Spinal cord (tissue), 9 donors: ENCODE measurements at regions not wholly inside any gene's neighbourhood (a gene's known extent, or its start where the extent isn't known, plus 50 kb on each side); places are given as distances from the start of the nearest gene placed in this dataset.

ENCODE experiments used
- DNase-seq, 6 donors: peaks; one replicate each; pipeline versions ENCODE4 v3.0.0 to v3.0.0-alpha.2; 2013 to 2015; ENCODE audit warnings: low spot score in 6 of 6, low read depth in 4 of 6
- H3K27ac ChIP-seq: one replicate; pipeline ENCODE4 v1.5.1; 2013; ENCODE audit warnings: low read depth, low read length, control low read depth
- H3K27me3 ChIP-seq: one replicate; pipeline ENCODE4 v1.6.1; 2013; ENCODE audit warnings: low read length; ENCODE audit not compliant: control insufficient read depth, insufficient read depth
- H3K36me3 ChIP-seq: one replicate; pipeline ENCODE4 v1.6.1; 2013; ENCODE audit warnings: low read length; ENCODE audit not compliant: control insufficient read depth, insufficient read depth
- H3K4me1 ChIP-seq: one replicate; pipeline ENCODE4 v1.6.1; 2013; ENCODE audit warnings: low read length; ENCODE audit not compliant: control insufficient read depth, insufficient read depth
- H3K4me3 ChIP-seq: one replicate; pipeline ENCODE4 v1.5.1; 2013; ENCODE audit warnings: low read depth, low read length, control low read depth
- H3K9me3 ChIP-seq: one replicate; pipeline ENCODE4 v1.6.1; 2013; ENCODE audit warnings: low read length; ENCODE audit not compliant: control insufficient read depth, insufficient read depth
- WGBS: methylation state at CpG from one replicate; pipeline ENCODE4 v1.1.5; 2013; ENCODE audit warnings: missing lambda C conversion rate; ENCODE audit not compliant: insufficient coverage; 5-methylcytosine and 5-hydroxymethylcytosine counted together
- donor health status: healthy.

DNA sequence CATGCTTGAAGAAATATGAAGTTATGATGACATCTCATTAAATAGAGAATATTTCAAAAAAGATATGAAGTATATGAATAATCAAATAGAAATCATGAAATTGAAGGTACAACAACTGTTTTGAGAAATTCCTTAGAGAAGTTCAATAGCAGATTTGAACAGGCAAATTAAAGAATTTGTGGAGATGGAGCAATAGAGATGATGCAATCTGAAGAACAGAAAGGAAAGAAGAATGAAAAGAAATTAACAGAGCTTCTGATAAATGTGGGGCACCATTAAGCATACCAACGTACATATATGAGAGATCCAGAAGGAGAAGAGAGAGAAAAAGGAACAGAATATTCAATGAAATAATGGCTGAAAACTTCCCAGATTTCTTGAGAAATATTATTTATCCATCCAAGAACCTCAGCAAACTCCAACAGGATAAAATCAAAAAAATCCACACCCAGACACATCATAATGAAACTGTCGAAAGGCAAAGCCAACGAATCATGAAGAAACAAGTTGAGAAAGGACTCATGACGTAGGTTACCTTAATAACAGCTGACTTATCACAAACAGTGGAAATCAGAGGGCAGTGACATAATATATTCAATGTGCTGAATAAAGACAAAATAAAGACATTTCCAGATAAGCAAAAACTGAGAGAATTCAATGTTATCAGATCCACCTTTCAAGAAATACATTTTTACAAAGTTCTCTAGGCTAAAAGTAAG lies 297.2 kb upstream of the TARS1 start:
- no peak for DNase-seq
- Histone ChIP-seq H3K4me1 (no peaks in the 10 kb centered on the region), H3K4me3 (no peak overlapping the region), H3K27me3 (no peaks in the 10 kb centered on the region), H3K36me3 (no peaks in the 10 kb centered on the region), H3K9me3 (no peaks in the 10 kb centered on the region), H3K27ac (no peak overlapping the region)
- WGBS, result no CpG with 5 or more reads among the region's 4 CpGs

DNA sequence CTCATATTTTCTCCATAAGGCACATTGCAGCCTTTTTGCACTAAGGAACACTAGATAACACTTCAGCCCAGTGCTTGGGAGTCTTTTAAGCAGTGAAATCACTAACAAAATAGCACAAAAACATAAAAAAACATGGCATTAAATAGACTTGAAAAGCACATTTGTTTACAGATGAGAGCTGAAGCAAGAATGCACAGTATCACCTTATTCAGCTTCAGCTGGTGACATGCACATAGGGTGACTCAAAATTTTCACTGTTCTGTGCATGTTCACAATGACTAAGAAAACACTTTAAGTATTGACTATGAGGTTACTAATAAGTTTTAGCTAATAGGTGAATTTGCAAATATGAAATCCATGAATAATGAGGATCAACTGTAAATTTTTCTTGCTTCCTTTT lies 293.9 kb upstream of the TARS1 start:
- DNase-seq, result no peak
- H3K4me1 ChIP-seq, result no peaks in the 10 kb centered on the region

DNA sequence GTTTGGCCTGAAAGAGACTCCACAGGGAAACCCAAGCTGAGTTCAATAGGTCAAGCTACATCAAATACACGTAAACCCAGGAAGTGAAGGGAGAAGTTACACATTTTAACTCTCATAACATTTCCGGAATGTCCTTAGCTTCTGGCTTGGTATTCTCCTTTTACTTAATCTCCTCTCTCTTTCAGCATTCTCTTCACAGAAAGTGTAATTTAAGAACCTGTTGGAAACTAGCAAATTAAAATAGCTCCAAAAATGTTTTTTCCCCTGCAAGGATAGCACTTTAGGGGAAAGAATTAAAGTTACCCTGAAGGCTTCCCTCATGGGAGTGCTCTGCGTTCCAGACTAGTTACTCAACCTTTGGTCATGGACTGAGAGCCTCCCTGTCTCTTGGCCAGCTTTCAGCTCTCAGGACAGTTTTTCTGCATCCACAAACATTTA lies 292.7 kb upstream of the TARS1 start:
- Histone ChIP-seq H3K4me3 (no peak overlapping the region), H3K36me3 (no peaks in the 10 kb centered on the region), H3K27ac (no peak overlapping the region), H3K27me3 (no peaks in the 10 kb centered on the region), H3K4me1 (no peaks in the 10 kb centered on the region), H3K9me3 (no peaks in the 10 kb centered on the region)
- DNase-seq, result peak in 1 of 6 donors; percentile 26
- 60% methylated on average over 2 of the region's 3 CpGs for WGBS

More for the DNA sequence above, 293.9 kb upstream of the TARS1 start:
- Histone ChIP-seq H3K4me3 (no peak overlapping the region), H3K9me3 (no peaks in the 10 kb centered on the region), H3K36me3 (no peaks in the 10 kb centered on the region), H3K27me3 (no peaks in the 10 kb centered on the region), H3K27ac (no peak overlapping the region)

DNA sequence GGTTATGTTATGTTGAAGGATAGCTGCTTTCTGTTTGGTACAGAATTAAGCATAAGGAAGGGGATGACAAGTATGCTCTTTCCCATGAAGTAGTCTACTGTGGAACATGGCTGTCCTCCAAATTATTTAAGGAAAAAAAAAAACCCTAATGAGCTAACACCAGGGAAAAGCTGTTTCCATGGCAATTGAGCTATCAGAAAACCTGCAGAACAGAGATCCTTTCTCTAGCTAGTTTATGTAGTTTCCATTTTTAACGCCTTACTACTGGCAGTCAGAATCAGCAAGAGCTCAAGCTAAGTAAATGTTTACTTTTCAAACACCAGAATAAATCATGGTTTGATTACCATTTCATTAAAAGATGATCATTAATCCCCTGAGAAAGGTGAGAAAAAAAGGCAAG lies 287.4 kb upstream of the TARS1 start:
- Histone ChIP-seq H3K27me3 (no peaks in the 10 kb centered on the region), H3K27ac (no peak overlapping the region), H3K4me1 (no peaks in the 10 kb centered on the region), H3K36me3 (no peaks in the 10 kb centered on the region), H3K9me3 (peaks cover 3% of the 10 kb centered on the region), H3K4me3 (no peak overlapping the region)
- DNase-seq, result peak; percentile 21 to 90 (median 34)
- no CpG with 5 or more reads among the region's 1 CpG for WGBS

DNA sequence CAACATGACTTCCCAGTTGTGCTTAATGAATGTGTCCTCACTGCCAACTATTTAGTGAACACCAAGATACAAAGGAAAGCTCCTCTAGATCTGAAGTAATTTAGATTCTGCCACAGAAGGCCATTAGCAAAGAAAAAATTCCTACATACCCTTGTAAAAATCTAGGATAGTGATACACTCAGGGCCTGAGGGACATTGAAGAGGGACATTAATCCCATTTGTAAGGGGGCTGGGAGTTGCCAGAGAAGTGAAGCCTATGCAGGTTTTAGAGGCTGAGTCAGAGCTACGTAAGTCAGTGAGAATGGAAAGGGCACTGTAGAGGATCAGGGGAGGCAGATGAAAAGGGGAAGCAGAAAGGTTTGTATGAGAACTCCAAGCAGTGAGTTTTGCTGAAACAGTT lies 286.9 kb upstream of the TARS1 start:
- Histone ChIP-seq H3K27me3 (no peaks in the 10 kb centered on the region), H3K36me3 (no peaks in the 10 kb centered on the region), H3K4me3 (no peak overlapping the region), H3K9me3 (peaks cover 3% of the 10 kb centered on the region), H3K27ac (no peak overlapping the region), H3K4me1 (no peaks in the 10 kb centered on the region)
- no peak for DNase-seq
- WGBS, result 46% methylated on average over 1 of the region's 1 CpG

DNA sequence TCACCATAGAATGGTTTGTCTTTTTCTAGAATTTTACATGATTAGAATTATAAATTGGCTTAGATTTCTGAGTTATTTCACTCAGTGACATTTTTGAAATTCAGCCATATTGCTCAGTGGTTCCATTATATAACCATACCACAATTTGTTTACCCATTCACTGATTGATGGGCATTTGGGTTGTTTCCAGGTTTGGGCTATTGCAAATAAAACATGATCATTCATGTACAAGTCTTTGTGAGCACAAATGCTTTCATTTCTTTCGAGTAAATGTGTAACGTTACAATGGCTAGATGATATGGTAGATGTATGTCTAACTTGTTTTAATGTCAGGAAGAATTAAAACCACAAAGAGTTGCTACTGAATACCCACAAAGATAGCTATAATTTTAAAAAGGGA lies 279.9 kb upstream of the TARS1 start:
- WGBS, result no CpG with 5 or more reads among the region's 2 CpGs
- H3K4me1 ChIP-seq, result no peaks in the 10 kb centered on the region
- H3K27ac ChIP-seq, result no peak overlapping the region
- H3K9me3 ChIP-seq, result peaks cover 2% of the 10 kb centered on the region
- no peaks in the 10 kb centered on the region for H3K36me3 ChIP-seq
- no peaks in the 10 kb centered on the region for H3K27me3 ChIP-seq
- no peak overlapping the region for H3K4me3 ChIP-seq
- no peak for DNase-seq

DNA sequence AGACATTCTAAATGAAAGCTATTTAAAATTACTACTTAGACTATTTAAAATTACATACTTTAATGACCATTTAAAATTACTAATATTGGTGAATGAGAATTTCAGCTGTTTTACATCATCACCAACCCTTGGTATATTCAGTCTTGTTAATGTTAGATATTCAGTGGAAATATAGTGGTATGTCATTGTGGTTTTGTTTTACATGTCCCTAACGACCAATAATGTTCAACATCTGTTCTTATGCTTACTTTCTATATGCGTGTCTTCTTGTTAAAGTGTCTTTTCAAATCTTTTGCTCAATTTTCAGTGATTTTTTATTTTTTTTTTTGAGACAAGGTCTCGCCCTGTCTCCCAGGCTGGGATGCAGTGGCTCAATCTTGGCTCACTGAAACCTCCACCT lies 279.3 kb upstream of the TARS1 start:
- no peaks in the 10 kb centered on the region for H3K36me3 ChIP-seq
- peaks cover 2% of the 10 kb centered on the region for H3K9me3 ChIP-seq
- DNase-seq, result no peak
- no peak overlapping the region for H3K27ac ChIP-seq
- H3K27me3 ChIP-seq, result no peaks in the 10 kb centered on the region
- H3K4me1 ChIP-seq, result no peaks in the 10 kb centered on the region
- H3K4me3 ChIP-seq, result no peak overlapping the region
- no CpG with 5 or more reads among the region's 3 CpGs for WGBS

DNA sequence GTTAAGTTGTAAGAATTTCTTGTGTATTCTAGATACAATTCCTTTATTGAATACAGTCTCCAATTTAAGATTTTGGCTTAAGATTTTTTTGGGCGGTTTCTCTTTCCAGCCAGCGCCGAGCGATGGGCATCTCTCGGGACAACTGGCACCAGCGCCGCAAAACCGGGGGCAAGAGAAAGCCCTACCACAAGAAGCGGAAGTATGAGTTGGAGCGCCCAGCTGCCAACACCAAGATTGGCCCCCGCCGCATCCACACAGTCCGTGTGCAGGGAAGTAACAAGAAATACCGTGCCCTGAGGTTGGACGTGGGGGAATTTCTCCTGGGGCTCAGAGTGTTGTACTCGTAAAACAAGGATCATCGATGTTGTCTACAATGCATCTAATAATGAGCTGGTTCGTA lies 278.7 kb upstream of the TARS1 start:
- Histone ChIP-seq H3K27ac (no peak overlapping the region), H3K36me3 (no peaks in the 10 kb centered on the region), H3K9me3 (peaks cover 2% of the 10 kb centered on the region), H3K4me1 (no peaks in the 10 kb centered on the region), H3K4me3 (no peak overlapping the region), H3K27me3 (no peaks in the 10 kb centered on the region)
- 97% methylated on average over 18 of the region's 18 CpGs for WGBS
- DNase-seq, result no peak

DNA sequence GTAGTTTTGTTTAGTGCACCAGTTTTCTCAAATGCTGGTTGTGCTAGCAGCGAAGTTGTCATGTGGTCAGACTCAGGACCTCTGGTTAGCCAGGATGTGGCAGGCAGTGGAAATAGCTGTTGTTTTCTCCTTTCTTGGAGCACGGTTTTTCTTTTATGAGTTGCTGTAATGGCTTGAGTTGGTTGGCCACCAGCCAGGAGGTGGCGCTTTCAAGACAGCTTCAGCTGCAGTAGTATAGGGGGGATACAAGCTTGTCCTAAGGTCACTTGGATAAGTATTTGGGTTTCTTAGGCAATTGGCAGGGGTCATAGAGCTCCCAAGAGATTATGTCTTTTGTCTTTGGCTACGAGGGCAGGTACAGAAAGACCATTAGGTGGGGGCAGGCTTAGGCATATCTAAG lies 274.2 kb upstream of the TARS1 start:
- Histone ChIP-seq H3K36me3 (no peaks in the 10 kb centered on the region), H3K27ac (no peak overlapping the region), H3K9me3 (peaks cover 5% of the 10 kb centered on the region), H3K4me3 (no peak overlapping the region), H3K27me3 (no peaks in the 10 kb centered on the region), H3K4me1 (no peaks in the 10 kb centered on the region)
- no peak for DNase-seq
- WGBS, result 90% methylated on average over 4 of the region's 4 CpGs

DNA sequence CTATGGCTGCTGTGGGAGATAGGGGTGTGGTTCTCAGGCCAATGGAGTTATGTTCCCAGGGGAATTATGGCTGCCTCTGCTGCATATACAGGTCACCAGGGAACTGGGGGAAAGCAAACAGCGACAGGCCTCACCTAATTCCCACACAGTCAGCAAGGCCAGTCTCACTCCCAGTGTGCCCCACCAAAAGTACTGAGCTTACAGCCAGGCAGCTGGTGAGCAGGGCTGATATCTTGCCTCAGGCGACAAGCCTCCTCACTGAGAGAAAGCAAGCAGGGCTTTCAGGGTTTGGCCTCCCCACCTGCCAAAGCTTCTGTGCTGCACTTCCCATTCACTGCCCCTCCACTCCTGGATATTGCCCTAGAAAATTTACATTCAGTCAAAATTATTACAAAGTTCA lies 273.8 kb upstream of the TARS1 start:
- Histone ChIP-seq H3K4me3 (no peak overlapping the region), H3K27ac (no peak overlapping the region), H3K36me3 (no peaks in the 10 kb centered on the region), H3K4me1 (no peaks in the 10 kb centered on the region), H3K27me3 (no peaks in the 10 kb centered on the region), H3K9me3 (peaks cover 5% of the 10 kb centered on the region)
- WGBS, result 0% methylated on average over 1 of the region's 2 CpGs
- DNase-seq, result no peak
